Right atrium auricular region (tissue), 2 donors: ENCODE measurements at regions not wholly inside any gene's neighbourhood (a gene's known extent, or its start where the extent isn't known, plus 50 kb on each side); places are given as distances from the start of the nearest gene placed in this dataset.

Source experiments
- DNase-seq: peaks from one replicate; pipeline ENCODE4 v3.0.0-alpha.2; 2019; ENCODE audit warnings: low spot score
- H3K27ac ChIP-seq, 2 donors: fragments of 200-600 bp; sonication (generic); 1 replicate in 1 of 2; 2 replicates in 1 of 2; pipeline ENCODE4 v1.5.1; 2016 to 2019
- H3K27me3 ChIP-seq, 2 donors: fragments of 200-600 bp; sonication (generic); one replicate each; pipeline versions ENCODE4 v1.5.1 to v1.6.0; 2017 to 2019
- H3K36me3 ChIP-seq: fragments of 200-600 bp; sonication (generic); one replicate; pipeline ENCODE4 v1.5.1; 2016
- H3K4me1 ChIP-seq, 2 donors: fragments of 200-600 bp; sonication (generic); one replicate each; pipeline versions ENCODE4 v1.5.1 to v1.6.0; 2017 to 2019
- H3K4me3 ChIP-seq, 2 donors: fragments of 200-600 bp; sonication (generic); 1 replicate in 1 of 2; 2 replicates in 1 of 2; pipeline ENCODE4 v1.5.1; 2017 to 2019; ENCODE audit warnings: mild to moderate bottlenecking in 1 of 2, moderate library complexity in 1 of 2
- H3K9me3 ChIP-seq, 2 donors: fragments of 200-600 bp; sonication (generic); one replicate each; pipeline ENCODE4 v1.5.1; 2019
- TF ChIP-seq, protein P1 (sequence below), 2 donors: fragments of 200-600 bp; sonication (generic); IDR thresholded peaks; one replicate each; pipeline ENCODE4 v1.5.1; 2019; ENCODE audit warnings: antibody characterized with exemption in 2 of 2

DNA sequence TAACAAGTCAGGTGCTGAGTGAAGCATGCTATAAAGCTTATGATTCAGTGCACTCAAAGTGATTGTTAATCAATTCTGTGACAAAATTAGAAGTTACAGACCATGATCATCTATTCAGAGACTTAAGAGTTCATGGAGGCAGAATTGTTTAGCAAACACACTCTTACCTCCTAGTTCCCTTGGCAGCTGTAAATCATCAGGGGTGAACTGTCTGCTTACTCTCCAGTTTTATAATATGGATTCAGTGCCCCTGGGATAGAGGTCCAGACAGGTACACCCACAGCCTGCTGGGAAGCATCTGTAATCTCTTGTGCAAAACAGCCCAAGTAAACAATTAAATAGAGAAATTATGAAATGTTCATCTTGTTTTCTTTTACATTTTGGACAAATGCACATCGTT is 835.0 kb upstream of the COBL start:
- no peaks in the 10 kb centered on the region for H3K4me1 ChIP-seq
- H3K36me3 ChIP-seq: no peaks in the 10 kb centered on the region
- DNase-seq: no peak
- H3K27ac ChIP-seq: no peak overlapping the region
- no peaks in the 10 kb centered on the region for H3K27me3 ChIP-seq
- TF ChIP-seq, protein P1, sequence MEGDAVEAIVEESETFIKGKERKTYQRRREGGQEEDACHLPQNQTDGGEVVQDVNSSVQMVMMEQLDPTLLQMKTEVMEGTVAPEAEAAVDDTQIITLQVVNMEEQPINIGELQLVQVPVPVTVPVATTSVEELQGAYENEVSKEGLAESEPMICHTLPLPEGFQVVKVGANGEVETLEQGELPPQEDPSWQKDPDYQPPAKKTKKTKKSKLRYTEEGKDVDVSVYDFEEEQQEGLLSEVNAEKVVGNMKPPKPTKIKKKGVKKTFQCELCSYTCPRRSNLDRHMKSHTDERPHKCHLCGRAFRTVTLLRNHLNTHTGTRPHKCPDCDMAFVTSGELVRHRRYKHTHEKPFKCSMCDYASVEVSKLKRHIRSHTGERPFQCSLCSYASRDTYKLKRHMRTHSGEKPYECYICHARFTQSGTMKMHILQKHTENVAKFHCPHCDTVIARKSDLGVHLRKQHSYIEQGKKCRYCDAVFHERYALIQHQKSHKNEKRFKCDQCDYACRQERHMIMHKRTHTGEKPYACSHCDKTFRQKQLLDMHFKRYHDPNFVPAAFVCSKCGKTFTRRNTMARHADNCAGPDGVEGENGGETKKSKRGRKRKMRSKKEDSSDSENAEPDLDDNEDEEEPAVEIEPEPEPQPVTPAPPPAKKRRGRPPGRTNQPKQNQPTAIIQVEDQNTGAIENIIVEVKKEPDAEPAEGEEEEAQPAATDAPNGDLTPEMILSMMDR (IDR thresholded peaks at IDR 0.05): no peak
- no peaks in the 10 kb centered on the region for H3K9me3 ChIP-seq
- no peak overlapping the region for H3K4me3 ChIP-seq

DNA sequence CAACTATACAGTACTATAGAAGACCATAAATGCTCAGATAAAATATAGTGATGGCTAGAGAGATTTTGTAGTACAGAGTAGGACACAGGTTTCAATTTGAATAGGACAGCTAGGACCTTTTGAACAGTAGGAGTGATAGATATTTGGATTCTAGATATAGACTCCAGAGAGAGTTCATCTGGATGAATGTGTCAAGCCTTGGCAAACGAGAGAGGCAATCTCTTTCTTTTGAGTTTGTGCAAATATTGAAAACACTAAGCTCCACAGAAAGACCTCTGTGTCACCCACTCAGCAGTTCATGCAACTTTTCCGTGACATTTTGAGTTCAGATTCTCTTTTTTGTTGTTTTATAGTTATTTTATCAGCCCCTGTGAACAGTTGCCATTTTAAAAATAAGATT is 834.3 kb upstream of the COBL start:
- Histone ChIP-seq H3K9me3 (no peaks in the 10 kb centered on the region), H3K4me3 (no peak overlapping the region), H3K4me1 (no peaks in the 10 kb centered on the region), H3K27ac (no peak overlapping the region), H3K27me3 (no peaks in the 10 kb centered on the region), H3K36me3 (no peaks in the 10 kb centered on the region)
- DNase-seq: no peak
- TF ChIP-seq, protein P1 (IDR thresholded peaks at IDR 0.05): no peak

DNA sequence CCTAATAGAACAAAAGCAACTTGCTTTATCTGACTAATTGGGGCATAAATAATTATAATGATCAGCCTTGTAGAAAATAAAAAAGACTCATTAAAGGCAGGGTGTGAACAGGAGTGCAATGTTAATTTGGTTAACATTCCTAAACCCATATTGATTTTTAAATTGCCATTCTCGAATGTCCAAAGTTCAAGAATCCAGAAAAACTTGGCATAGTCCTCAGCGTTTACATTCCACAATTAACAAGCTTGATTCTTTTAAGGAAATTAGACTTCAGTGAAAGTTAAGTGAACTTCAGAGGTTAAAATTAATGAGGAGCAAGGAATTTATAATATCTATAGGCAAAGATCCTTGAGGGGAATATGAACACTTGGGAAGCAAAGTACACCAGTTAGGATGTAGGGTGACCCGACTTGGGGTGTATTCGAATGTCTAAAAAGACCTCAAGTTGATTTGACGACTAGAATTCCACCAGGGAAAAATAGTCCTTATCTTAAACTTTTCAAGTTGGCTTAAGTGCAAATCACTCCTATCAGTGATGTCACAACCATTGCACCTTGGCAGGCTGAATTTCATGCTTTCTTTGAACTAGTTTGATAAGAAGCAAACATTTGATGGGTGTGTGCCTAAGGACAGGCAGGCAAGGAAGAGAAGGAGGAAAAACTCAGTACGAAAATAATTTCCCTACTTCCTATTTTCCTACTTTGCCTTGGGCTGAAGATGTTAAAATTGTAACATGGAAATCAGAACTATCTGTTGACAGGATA is 830.4 kb upstream of the COBL start:
- TF ChIP-seq, protein P1 (IDR thresholded peaks at IDR 0.05): no peak
- H3K27ac ChIP-seq: no peak overlapping the region

DNA sequence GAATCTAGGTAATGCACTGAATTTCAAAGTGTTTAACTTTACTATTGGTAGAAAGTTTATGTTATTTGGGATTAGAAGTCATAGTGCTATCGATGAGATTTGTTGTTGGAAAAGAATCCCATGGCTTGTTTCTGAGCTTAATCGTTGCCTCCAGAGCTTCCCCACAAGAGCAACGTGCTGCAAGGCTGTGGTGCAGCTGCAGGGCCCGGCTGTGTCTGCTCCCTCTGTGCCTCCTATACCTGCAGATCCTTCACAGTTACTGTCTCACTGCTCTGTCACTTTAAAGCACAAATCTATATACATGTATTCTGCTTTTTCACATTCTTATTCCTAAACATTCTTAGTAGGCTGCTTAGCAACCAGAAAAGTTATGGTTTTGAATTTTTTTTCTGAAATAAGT is 826.6 kb upstream of the COBL start:
- H3K9me3 ChIP-seq: no peaks in the 10 kb centered on the region
- DNase-seq: no peak
- H3K4me1 ChIP-seq: no peaks in the 10 kb centered on the region
- H3K27me3 ChIP-seq: no peaks in the 10 kb centered on the region
- no peaks in the 10 kb centered on the region for H3K36me3 ChIP-seq
- H3K4me3 ChIP-seq: no peak overlapping the region
- TF ChIP-seq, protein P1 (IDR thresholded peaks at IDR 0.05): no peak
- no peak overlapping the region for H3K27ac ChIP-seq

More for the DNA sequence above, 830.4 kb upstream of the COBL start:
- Histone ChIP-seq H3K4me3 (no peak overlapping the region), H3K27me3 (no peaks in the 10 kb centered on the region), H3K36me3 (no peaks in the 10 kb centered on the region), H3K9me3 (no peaks in the 10 kb centered on the region), H3K4me1 (no peaks in the 10 kb centered on the region)
- no peak for DNase-seq

DNA sequence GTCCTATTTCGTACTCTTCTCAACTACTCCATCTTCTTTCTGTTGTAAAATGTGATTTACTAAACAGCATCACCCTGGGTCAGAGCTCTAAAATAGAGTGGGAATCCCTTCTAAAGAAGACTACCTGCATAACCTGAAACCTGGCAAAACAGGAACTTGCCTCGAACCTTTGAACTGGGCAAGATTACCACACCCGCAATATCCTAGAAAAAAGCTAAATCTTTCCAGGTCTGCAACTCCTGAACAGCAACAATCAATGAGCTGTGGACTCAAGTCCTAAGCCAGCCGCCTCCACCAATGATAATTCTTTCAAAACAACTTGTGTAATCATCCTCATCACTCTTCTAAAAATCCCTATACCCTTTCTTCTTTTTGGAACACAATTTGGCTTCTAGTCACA is 824.2 kb upstream of the COBL start:
- DNase-seq: no peak
- Histone ChIP-seq H3K27ac (no peak overlapping the region), H3K4me3 (no peak overlapping the region), H3K27me3 (no peaks in the 10 kb centered on the region), H3K9me3 (no peaks in the 10 kb centered on the region), H3K36me3 (no peaks in the 10 kb centered on the region), H3K4me1 (no peaks in the 10 kb centered on the region)
- TF ChIP-seq, protein P1 (IDR thresholded peaks at IDR 0.05): no peak

DNA sequence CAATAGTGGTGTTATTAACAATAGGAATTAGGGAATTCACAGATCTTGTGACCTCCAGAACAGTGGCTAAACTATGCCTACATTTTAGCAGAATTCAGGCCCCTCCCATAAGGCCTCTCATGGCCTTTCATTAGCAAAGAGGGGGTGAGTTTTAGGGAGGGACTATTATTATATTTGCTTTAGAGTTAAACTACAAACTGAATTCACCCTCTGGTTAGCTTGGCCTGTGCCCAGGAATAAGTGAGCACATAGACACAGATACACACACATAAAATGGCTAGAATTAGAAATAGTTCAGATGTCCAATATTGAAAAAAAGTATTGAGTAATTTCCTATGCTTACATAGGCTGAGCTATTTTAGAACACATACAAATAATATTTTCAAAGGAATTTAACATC is 818.8 kb upstream of the COBL start:
- Histone ChIP-seq H3K36me3 (no peaks in the 10 kb centered on the region), H3K4me1 (no peaks in the 10 kb centered on the region), H3K27ac (no peak overlapping the region), H3K4me3 (no peak overlapping the region), H3K9me3 (no peaks in the 10 kb centered on the region), H3K27me3 (no peaks in the 10 kb centered on the region)
- DNase-seq: no peak
- TF ChIP-seq, protein P1 (IDR thresholded peaks at IDR 0.05): no peak
